Activated T-helper 17 cell treated with anti-CD3 and anti-CD28 coated beads, Interleukin-2, amount 50 U/mL, for 72 hours (primary cell): ENCODE measurements at regions not wholly inside any gene's neighbourhood (a gene's known extent, or its start where the extent isn't known, plus 50 kb on each side); places are given as distances from the start of the nearest gene placed in this dataset.

Experiments
- ATAC-seq: fragments of 150-1000 bp; cut with Tn5 transposase; replicated peaks from 2 replicates; pipeline ENCODE4 v1.10.0; 2021; ENCODE audit warnings: mild to moderate bottlenecking, moderate library complexity
- H3K27ac Mint-ChIP-seq: one replicate; pipeline ENCODE4 v1.8.0; 2022; ENCODE audit warnings: mixed read lengths
- H3K27me3 Mint-ChIP-seq: one replicate; pipeline ENCODE4 v1.8.0; 2022; ENCODE audit warnings: mixed read lengths
- H3K36me3 Mint-ChIP-seq: one replicate; pipeline ENCODE4 v1.8.0; 2022; ENCODE audit warnings: low read depth, mild to moderate bottlenecking, mixed read lengths
- H3K4me1 Mint-ChIP-seq: one replicate; pipeline ENCODE4 v1.8.0; 2022; ENCODE audit warnings: mixed read lengths
- H3K4me3 Mint-ChIP-seq: one replicate; pipeline ENCODE4 v1.8.0; 2022; ENCODE audit warnings: mild to moderate bottlenecking, mixed read lengths
- H3K9me3 Mint-ChIP-seq: one replicate; pipeline ENCODE4 v1.8.0; 2022; ENCODE audit warnings: mixed read lengths

- no peak overlapping the region for H3K4me3 Mint-ChIP-seq
- H3K27me3 Mint-ChIP-seq, result peaks cover 13% of the 10 kb centered on the region
- H3K27ac Mint-ChIP-seq, result no peak overlapping the region
- ATAC-seq, result no peak
- H3K4me1 Mint-ChIP-seq, result no peaks in the 10 kb centered on the region
- no peaks in the 10 kb centered on the region for H3K9me3 Mint-ChIP-seq
- no peaks in the 10 kb centered on the region for H3K36me3 Mint-ChIP-seq
Measured at GRCh38 chr11:19519912-19520641, 192.6 kb upstream of the NAV2 start.

- no peak overlapping the region for H3K4me3 Mint-ChIP-seq
- H3K27ac Mint-ChIP-seq, result no peak overlapping the region
- H3K4me1 Mint-ChIP-seq, result no peaks in the 10 kb centered on the region
- ATAC-seq, result no peak
- H3K27me3 Mint-ChIP-seq, result peaks cover 14% of the 10 kb centered on the region
- H3K36me3 Mint-ChIP-seq, result no peaks in the 10 kb centered on the region
- H3K9me3 Mint-ChIP-seq, result no peaks in the 10 kb centered on the region
Measured at GRCh38 chr11:19519353-19519752, 193.3 kb upstream of the NAV2 start.

GRCh38 chr11:19513253-19513652, 199.4 kb upstream of the NAV2 start:
- ATAC-seq, result no peak
- Mint-ChIP-seq H3K9me3 (no peaks in the 10 kb centered on the region), H3K27me3 (peaks cover 44% of the 10 kb centered on the region), H3K27ac (no peak overlapping the region), H3K4me3 (no peak overlapping the region), H3K36me3 (no peaks in the 10 kb centered on the region), H3K4me1 (no peaks in the 10 kb centered on the region)

GRCh38 chr11:19512618-19513017, 200.0 kb upstream of the NAV2 start:
- no peak for ATAC-seq
- no peaks in the 10 kb centered on the region for H3K9me3 Mint-ChIP-seq
- no peaks in the 10 kb centered on the region for H3K36me3 Mint-ChIP-seq
- no peak overlapping the region for H3K4me3 Mint-ChIP-seq
- no peaks in the 10 kb centered on the region for H3K4me1 Mint-ChIP-seq
- H3K27ac Mint-ChIP-seq, result no peak overlapping the region
- H3K27me3 Mint-ChIP-seq, result peaks cover 45% of the 10 kb centered on the region

- Mint-ChIP-seq H3K4me1 (no peaks in the 10 kb centered on the region), H3K9me3 (no peaks in the 10 kb centered on the region), H3K27me3 (peaks cover 44% of the 10 kb centered on the region), H3K4me3 (no peak overlapping the region), H3K27ac (no peak overlapping the region), H3K36me3 (no peaks in the 10 kb centered on the region)
- no peak for ATAC-seq
Measured at GRCh38 chr11:19511413-19512183, 201.0 kb upstream of the NAV2 start.

- Mint-ChIP-seq H3K4me1 (no peaks in the 10 kb centered on the region), H3K4me3 (no peak overlapping the region), H3K36me3 (no peaks in the 10 kb centered on the region), H3K27ac (no peak overlapping the region), H3K9me3 (no peaks in the 10 kb centered on the region), H3K27me3 (peaks cover 39% of the 10 kb centered on the region)
- ATAC-seq, result no peak
Measured at GRCh38 chr11:19511066-19511412, 201.6 kb upstream of the NAV2 start.

- no peak for ATAC-seq
- no peak overlapping the region for H3K4me3 Mint-ChIP-seq
- no peaks in the 10 kb centered on the region for H3K9me3 Mint-ChIP-seq
- H3K4me1 Mint-ChIP-seq, result no peaks in the 10 kb centered on the region
- H3K27ac Mint-ChIP-seq, result no peak overlapping the region
- peaks cover 37% of the 10 kb centered on the region for H3K27me3 Mint-ChIP-seq
- no peaks in the 10 kb centered on the region for H3K36me3 Mint-ChIP-seq
Measured at GRCh38 chr11:19510468-19510867, 202.2 kb upstream of the NAV2 start.

- H3K4me1 Mint-ChIP-seq, result no peaks in the 10 kb centered on the region
- no peak overlapping the region for H3K4me3 Mint-ChIP-seq
- H3K27ac Mint-ChIP-seq, result no peak overlapping the region
- no peaks in the 10 kb centered on the region for H3K36me3 Mint-ChIP-seq
- H3K27me3 Mint-ChIP-seq, result peaks cover 41% of the 10 kb centered on the region
- no peaks in the 10 kb centered on the region for H3K9me3 Mint-ChIP-seq
- no peak for ATAC-seq
Measured at GRCh38 chr11:19509215-19509614, 203.4 kb upstream of the NAV2 start.

GRCh38 chr11:19508165-19508564, 204.5 kb upstream of the NAV2 start:
- H3K4me3 Mint-ChIP-seq, result no peak overlapping the region
- H3K27me3 Mint-ChIP-seq, result peaks cover 39% of the 10 kb centered on the region
- H3K9me3 Mint-ChIP-seq, result no peaks in the 10 kb centered on the region
- ATAC-seq, result no peak
- no peaks in the 10 kb centered on the region for H3K36me3 Mint-ChIP-seq
- H3K27ac Mint-ChIP-seq, result no peak overlapping the region
- no peaks in the 10 kb centered on the region for H3K4me1 Mint-ChIP-seq

GRCh38 chr11:19506816-19507486, 205.7 kb upstream of the NAV2 start:
- Mint-ChIP-seq H3K4me3 (no peak overlapping the region), H3K27ac (no peak overlapping the region), H3K4me1 (no peaks in the 10 kb centered on the region), H3K9me3 (no peaks in the 10 kb centered on the region), H3K36me3 (no peaks in the 10 kb centered on the region), H3K27me3 (peaks cover 32% of the 10 kb centered on the region)
- no peak for ATAC-seq

- no peak for ATAC-seq
- H3K4me1 Mint-ChIP-seq, result no peaks in the 10 kb centered on the region
- H3K4me3 Mint-ChIP-seq, result no peak overlapping the region
- no peak overlapping the region for H3K27ac Mint-ChIP-seq
- no peaks in the 10 kb centered on the region for H3K36me3 Mint-ChIP-seq
- H3K27me3 Mint-ChIP-seq, result peaks cover 13% of the 10 kb centered on the region
- no peaks in the 10 kb centered on the region for H3K9me3 Mint-ChIP-seq
Measured at GRCh38 chr11:19502691-19503253, 209.9 kb upstream of the NAV2 start.

GRCh38 chr11:19501631-19502030, 211.0 kb upstream of the NAV2 start:
- no peak overlapping the region for H3K4me3 Mint-ChIP-seq
- ATAC-seq, result no peak
- no peaks in the 10 kb centered on the region for H3K9me3 Mint-ChIP-seq
- no peak overlapping the region for H3K27ac Mint-ChIP-seq
- no peaks in the 10 kb centered on the region for H3K36me3 Mint-ChIP-seq
- H3K4me1 Mint-ChIP-seq, result no peaks in the 10 kb centered on the region
- peaks cover 18% of the 10 kb centered on the region for H3K27me3 Mint-ChIP-seq

GRCh38 chr11:19499999-19500398, 212.6 kb upstream of the NAV2 start:
- Mint-ChIP-seq H3K27me3 (peaks cover 16% of the 10 kb centered on the region), H3K27ac (no peak overlapping the region), H3K9me3 (no peaks in the 10 kb centered on the region), H3K4me1 (no peaks in the 10 kb centered on the region), H3K36me3 (no peaks in the 10 kb centered on the region), H3K4me3 (no peak overlapping the region)
- no peak for ATAC-seq

GRCh38 chr11:19499026-19499669, 213.5 kb upstream of the NAV2 start:
- no peak for ATAC-seq
- no peaks in the 10 kb centered on the region for H3K9me3 Mint-ChIP-seq
- H3K4me1 Mint-ChIP-seq, result no peaks in the 10 kb centered on the region
- H3K27me3 Mint-ChIP-seq, result peaks cover 19% of the 10 kb centered on the region
- H3K4me3 Mint-ChIP-seq, result no peak overlapping the region
- no peaks in the 10 kb centered on the region for H3K36me3 Mint-ChIP-seq
- no peak overlapping the region for H3K27ac Mint-ChIP-seq
